GM19372 (cell line): ENCODE measurements at regions not wholly inside any gene's neighbourhood (a gene's known extent, or its start where the extent isn't known, plus 50 kb on each side); places are given as distances from the start of the nearest gene placed in this dataset.
A peak's percentile ranks its signal among the peaks of the same experiment; 100 is the strongest.
"Not testable (repeated sequence)": the region's sequence is repeated elsewhere in the genome, so short reads cannot be mapped to it uniquely, and the experiment has no call there.

Source experiments
- ATAC-seq: cut with Tn5 transposase; IDR thresholded peaks from one replicate; pipeline ENCODE4 v1.9.1; 2021; ENCODE audit warnings: mild to moderate bottlenecking, low read depth, moderate library complexity; ENCODE audit not compliant: unreplicated experiment

DNA sequence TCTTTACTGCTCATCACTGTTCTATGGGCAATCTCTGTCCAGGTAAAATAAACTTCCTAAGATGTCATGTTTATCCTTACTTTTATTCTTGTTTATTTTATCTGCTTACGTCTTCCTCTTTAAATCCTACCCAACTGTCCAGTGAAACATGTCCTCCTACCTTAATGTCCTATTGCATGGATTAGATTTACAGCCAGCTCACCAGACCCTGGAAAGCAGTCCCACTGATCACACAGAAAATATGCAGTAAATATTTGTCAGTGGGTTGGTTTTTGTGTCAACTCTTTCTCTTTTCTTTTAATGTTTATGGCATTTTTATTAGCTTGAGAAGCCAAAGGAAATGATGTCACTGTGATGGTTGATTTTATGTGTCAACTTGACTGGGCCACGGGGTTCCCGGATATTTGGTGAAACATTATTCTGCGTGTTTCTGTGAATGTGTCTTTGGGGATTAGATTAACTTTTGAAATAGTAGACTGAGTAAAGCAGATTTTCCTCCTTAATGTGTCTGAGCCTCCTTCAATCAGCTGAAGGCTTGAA is 258.3 kb downstream of the SRGAP2C start:
- ATAC-seq = no peak

DNA sequence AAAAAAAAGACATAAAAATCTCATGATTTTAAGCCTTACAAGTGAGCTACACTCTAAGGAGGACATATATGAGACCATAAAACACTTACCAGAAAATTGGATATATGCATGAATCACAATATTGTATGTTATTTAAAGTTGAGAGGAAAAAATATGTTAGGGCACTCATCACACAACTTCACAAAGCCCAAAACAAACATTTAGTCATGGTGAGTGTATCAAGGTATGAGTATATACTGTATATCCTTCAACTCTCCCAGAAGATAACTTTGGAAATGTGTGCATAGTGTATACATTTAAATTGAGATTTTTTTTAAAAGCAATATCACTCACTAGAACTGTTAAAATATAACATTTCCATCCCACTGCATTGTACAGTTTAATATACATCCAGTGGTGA is 259.3 kb downstream of the SRGAP2C start:
- no peak for ATAC-seq

DNA sequence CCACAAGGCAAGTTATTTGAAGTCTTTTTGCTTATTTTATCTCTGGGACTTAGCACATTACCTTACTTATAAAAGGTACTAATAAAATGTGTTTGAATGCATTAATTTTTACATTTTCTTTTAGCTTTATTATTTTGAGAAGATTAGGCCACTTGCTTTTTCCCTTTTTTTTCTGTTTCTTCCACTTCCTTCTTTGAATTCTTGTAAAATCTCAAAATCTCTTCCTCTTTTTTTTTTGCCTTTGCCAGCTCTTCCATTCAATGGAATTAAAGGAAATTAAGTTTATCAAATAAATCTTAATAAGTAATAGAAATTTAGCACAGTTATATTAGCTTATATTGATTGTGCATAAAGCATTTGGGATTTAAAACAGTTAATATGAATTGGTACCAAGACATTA is 260.9 kb downstream of the SRGAP2C start:
- ATAC-seq = no peak

DNA sequence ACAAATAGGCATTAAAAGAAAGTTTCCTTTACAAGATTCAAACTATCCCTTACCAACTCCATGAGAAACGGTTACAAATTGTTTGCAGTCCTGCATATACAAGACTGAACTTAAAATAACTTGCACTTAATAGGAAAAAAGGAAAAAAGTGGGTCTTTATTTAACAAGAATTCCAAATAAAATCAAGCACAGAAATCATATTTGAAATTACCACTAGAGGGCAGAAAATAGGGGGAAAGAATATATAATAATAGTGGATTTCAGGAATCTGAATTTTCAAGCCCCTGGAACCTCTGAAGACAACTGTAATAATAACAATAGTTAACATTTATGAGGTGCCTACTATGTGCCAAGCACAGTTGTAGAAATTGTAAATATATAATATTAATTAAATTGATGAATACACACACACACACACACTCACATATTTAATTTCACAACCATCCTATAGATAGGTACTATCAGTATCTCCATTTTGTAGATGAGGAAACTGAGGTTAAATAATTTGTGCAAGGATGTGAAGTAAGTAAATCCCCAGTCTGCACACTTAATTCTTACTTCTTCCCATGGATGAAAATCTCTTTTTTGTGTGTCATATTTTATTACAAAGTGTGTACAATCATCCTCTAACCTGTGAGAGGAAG is 262.6 kb downstream of the SRGAP2C start:
- ATAC-seq = not testable (repeated sequence)

DNA sequence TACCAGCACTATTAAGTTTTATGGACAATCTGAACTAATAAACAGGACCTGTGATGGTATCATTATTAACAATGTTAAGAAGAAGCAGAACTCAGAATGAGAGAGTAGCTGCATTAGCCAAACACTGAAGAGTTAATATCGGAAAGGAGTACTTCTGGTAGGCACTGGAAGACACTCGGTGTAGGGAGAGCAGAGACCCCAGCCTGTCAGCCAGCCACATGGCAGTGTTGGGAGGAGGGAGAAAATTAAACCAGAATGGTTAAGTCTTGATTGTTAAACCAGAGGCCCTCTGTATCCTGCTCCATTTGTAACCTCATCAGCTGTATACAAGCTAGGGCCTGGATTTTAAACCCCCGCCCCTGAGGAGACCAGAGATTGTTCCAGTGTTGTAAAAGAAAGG is 263.3 kb downstream of the SRGAP2C start:
- ATAC-seq = not testable (repeated sequence)

DNA sequence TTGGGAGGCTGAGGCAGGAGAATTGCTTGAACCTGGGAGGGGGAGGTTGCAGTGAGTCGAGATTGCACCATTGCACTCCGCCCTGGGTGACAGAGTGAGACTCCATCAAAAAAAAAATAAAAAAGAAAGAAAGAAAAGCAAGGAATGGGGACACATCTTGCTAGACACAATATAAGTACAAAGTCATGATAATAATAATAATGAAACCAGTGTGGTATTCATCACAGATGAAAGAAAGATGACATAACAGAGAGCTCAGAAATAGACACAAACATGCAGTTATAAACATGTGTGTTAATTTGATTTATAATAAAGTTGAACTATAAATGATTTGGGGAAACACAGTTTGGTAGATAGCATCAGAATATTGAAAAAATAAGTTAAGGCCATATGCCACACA is 264.1 kb downstream of the SRGAP2C start:
- no peak for ATAC-seq

DNA sequence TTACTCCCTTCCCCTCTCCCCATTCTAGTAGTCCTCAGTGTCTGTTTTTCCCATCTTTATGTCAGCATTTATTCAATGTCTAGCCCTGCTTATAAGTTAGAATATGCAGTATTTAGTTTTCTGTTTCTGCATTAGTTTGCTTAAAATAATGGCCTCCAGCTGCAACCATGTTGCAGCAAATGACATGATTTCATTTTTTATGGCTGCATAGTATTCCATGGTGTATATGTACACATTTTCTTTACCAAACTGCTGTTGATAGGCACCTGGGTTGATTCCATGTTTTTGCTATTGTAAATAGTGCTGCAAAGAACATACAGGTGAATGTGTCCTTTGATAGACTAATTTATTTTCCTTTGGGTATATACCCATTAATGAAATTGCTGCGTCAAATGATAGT is 267.7 kb downstream of the SRGAP2C start:
- ATAC-seq = no peak

DNA sequence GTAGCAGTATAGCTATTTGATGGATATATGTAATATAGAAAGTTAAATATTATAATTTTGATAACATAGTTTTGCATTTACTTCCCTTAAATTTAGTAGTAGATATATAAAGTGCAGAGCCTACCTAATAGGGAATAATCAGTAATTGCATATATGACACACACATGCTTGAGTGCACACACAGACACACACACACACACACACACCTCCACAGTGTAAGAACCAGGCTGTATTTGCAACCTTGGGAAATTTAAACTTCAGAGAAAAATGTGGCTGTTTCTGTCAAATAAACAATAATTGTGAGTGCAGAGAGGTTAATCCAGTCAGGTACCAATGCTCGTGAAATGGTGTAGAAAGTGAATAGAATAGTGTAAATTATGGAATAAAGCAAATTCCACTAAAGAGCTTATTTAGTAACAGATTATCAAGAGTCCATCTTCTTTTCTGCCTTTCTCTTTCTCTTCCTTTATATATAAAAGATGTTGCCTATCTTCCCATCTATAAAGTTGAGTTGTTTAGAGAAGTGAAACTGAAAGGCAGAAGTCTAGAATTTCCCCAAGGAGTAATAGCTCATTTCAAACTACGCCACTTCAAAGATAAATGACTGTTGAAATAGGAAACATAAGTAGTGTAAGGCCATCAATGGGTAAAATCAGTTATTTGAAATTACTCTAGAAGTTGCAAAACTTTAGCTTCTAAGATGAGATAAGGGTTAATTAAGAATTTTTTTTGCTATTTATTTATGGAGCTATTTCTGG is 273.7 kb downstream of the SRGAP2C start:
- peak; percentile 100 for ATAC-seq

DNA sequence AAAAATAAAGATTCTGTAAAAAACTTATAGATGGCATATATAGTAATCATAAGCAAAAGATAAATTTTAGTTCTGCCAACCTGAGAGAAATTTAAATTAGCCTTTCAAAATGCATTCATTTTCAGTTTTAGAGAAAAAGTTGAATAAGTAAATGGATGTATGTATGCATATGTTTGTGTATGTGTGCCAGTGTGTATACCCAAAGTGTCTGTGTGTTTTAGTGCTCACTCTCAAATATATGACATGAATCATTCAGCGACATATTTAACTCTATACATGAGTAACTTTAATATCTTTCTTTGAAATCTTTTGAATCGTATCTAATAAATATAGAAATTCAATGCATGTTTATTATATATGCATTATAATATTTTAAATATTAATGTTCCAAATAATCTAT is 274.5 kb downstream of the SRGAP2C start:
- ATAC-seq = no peak

DNA sequence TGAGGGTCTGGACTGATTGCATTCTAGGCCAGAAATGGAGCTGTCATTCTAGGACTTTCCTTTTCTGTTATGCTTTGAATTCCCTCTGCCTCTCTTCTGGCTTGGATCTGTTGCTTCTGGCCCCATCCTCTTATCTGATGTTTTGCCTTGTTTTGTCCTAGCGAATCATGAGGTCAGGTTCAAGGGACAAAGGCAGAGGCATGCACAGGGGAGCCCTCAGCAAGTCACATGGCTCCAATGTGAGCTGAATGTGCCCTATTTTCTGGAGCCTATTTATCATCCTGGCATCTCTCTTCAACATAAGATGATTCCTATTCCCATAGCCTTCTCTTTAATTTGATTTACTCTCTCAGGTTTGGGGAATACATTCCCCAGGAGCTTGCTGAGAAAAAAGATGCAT is 284.6 kb downstream of the SRGAP2C start:
- ATAC-seq = not testable (repeated sequence)

DNA sequence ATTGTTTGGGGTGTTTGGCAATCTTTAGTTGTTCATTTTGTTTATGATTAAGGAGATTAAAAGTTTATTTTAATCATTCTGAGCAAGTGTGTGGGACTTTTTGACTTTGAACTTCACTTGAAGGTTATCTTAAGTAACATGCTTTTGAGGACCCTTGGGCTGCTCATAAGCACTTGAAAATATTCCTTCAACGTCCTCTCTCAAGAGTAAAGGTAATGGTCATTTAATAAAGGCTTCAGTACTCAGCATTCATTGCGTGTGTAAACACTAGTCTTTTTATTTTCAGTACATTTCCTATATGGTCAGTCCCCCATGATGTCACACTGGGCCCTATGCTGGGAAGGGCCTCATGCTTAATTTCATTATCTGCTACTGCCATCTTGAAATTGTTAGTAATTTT is 285.6 kb downstream of the SRGAP2C start:
- not testable (repeated sequence) for ATAC-seq

DNA sequence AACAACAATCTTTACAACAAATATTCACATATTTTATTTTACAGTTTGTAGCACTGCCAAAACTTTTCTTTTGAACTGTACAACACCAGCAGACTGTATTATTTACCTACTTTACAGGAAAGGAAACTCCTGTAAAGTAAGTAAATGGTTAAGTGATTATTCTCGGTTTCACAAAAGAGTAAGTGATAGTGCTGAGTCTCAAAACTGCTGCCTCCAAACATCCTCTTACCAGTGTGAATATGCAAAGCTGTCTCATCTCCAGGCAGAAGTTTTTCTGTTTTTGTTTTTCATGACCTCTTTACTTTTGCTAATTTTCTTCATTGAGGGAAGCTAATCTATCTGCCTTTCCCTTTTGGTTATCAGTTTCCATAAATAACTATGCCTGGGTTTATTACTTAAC is 286.7 kb downstream of the SRGAP2C start:
- ATAC-seq = peak; percentile 95

DNA sequence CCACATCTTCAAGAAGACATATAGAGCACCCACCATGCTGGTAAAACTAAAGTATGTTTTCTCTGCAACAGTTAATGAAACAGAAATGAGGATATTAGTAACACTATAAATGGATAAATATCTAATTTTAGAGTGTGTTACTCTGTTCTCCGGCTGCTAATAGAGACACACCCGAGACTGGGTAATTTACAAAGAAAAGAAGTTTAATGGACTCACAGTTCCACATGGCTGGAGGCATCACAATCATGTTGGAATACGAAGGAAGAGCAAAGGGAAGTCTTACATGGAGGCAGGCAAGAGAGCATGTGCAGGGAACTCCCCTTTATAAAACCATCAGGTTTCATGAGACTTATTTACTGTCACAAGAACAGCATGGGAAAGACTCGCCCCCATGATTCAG is 287.2 kb downstream of the SRGAP2C start:
- ATAC-seq = no peak

DNA sequence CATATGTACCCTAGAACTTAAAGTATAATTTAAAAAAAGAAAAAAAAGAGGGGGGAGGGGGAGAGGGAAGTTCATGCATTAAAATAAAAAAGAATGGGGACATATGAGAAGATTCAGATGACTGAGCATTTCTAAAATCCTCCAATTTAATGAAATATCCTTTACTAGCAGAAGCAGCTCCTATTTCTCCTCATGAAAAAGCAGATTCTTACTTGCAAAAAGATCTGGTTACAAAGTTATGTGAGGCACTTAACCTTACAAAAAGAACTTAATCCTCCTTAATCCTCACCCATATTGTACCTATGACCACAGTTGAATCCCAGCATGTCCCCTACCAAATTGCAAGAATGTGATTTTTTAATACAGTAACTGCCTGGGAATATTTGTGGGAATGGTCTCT is 298.5 kb downstream of the SRGAP2C start:
- no peak for ATAC-seq

DNA sequence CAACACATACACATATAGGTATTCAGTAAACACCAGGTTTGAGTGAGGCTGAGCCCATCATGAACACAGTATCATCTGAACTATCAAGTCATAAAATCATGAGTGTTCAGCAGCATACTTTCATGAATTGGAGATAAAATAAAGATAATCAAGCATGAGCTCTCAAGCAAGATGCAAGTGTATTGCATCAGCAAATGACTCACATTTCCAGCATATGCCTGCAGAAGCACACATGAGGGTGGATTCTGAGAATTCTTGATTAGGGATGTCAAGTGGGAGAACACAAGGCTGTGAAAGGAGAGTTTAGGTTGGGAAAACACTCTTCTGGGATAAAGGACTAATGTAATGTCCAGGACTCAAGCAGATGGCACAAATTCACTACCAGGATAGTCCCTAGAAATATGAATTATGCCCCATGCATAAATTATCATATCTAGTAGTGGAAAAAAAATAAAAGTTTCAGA is 299.2 kb downstream of the SRGAP2C start:
- no peak for ATAC-seq

DNA sequence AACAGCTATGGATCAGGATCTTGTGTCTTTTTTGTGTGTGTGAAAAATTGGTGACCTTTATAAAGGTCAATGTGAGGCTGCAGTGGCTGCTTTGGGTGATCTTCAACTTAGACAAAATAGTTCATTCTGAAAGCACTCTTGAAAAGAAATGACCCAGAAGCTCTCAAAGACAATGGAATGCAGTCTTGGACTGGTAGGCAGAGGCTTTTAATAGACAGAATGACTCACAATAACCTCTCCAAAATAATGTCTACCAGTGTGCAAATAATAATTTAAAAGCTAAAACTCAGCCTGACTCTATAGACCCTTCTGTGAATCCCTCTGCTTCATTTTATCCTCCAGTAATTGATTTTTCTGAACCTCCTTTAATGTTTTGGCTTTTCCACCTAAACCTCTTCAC is 310.0 kb downstream of the SRGAP2C start:
- not testable (repeated sequence) for ATAC-seq

DNA sequence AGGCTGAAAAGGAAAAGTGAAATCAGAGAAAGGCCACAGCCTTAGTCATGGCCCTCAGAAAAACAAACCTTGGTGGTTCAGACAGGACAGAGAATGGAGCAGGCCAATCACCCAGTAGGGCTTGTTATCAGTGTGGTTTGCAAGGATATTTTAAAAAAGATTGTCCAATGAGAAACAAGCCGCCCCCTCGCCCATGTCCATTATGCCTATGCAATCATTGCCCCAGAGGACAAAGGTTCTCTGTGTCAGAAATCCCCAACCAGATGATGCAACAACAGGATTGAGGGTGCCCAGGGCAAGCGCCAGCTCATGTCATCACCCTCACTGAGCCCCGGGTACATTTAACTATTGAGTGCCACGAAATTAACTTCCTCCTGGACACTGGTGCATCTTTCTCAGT is 326.7 kb downstream of the SRGAP2C start:
- not testable (repeated sequence) for ATAC-seq

DNA sequence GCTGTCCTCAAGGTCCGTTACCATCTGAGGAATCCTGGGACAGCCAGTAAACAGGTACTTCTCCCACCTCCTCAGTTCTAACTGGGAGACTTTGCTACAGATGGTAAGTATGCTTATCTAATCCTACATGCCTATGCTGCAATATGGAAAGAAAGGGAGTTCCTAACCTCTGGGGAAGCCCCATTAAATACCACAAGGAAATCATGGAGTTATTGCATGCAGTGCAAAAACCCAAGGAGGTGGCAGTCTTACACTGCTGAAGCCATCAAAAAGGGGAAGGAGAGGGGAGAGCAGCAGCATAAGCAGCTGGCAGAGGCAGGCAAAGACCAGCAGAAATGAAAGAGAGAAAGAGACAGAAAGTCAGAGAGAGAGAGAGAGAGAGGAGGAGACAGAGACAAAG is 327.1 kb downstream of the SRGAP2C start:
- not testable (repeated sequence) for ATAC-seq

DNA sequence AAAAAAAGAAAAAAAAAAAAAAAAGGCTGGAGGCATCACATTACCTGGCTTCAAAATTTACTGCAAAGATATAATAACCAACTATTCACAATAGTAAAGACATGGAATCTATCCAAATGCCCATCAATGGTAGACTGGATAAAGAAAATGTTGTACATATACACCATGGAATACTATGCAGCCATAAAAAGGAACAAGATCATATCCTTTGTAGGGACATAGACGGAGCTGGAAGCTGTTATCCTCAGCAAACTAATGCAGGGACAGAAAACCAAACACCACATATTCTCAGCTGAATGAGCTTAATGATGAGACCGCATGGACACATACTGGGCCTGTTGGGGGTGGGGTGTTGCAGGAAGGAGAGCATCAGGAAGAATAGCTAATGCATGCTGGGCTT is 330.5 kb downstream of the SRGAP2C start:
- ATAC-seq = no peak

DNA sequence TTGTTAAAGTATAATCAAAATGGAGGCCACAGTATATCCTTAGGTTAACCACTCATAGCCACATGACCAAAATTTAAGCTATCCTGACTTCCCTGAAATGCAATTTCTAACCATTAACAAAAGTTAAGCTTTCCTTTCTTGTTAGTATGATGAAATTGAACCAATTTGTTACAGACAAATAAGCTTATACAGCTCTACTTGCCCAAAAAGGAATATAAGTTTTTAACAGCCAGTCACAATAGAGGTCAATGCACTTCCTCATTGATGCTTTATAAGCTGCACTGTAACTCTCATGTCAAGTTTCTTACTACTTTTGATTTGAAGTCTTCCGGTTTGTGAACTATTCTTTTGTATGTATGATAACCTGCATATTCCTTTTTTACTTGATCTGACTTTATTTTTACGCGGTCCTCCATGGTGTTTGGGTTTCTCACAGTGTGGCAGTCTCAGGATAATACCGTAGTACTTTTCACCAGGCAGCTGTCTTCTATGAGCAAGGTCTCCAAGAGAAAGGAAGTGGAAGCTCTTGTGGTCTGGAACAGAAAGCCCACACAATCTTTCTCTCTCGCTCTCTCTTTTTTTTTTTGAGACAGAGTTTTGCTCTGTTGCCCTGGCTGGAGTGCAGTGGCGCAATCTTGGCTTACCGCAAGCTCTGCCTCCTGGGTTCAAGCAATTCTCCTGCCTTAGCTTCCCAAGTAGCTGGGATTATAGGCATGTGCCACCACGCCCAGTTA is 331.6 kb downstream of the SRGAP2C start:
- ATAC-seq = peak; percentile 77

DNA sequence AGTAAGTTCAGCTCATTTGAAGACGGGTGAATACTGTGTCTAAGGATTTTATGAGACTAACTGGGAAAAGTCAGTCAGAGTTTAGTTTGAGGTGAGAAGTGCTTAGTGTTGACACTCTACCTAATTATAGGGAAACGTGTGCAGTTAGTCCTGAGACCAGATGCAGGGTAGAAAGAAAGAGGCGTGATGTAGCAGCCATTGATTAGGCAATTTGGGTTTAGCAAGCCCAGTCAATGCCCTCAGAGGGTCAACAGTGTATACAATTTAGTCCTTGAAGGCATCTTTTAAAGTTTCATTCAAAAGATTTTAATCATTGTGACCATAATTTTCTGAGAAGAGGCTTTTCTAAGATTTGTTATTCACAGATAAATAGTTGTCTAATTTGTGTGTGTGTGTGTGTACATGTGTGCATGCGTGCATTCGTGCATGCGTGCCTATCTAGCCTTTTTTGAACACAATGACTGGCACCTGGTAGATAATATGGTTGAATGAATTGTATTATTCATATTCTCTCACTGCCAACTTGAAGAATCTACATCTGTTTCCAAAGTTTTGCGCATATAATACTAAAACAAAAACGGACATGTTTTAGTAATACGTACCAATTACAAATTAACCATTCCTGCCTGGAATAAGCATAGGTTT is 332.9 kb downstream of the SRGAP2C start:
- ATAC-seq = no peak
